GM12878 (cell line): ENCODE measurements at regions not wholly inside any gene's neighbourhood (a gene's known extent, or its start where the extent isn't known, plus 50 kb on each side); places are given as distances from the start of the nearest gene placed in this dataset.

Source experiments
- ATAC-seq: fragments of 200-7000 bp; cut with Tn5 transposase; 3 replicates; pipeline ENCODE4 v1.9.1; 2020; ENCODE audit warnings: mild to moderate bottlenecking, moderate library complexity
- BruUV-seq: library from RNA; stranded (reverse); fragments of 400-500 nt; replicated peaks from 2 replicates; lab custom pipeline; 2021; lab: Mats Ljungman, UMichigan
- CTCF ChIA-PET: fragments of 300-600 bp; sonication (Branson Sonifier 250); formaldehyde crosslinking; extraction: SDS; loops from one replicate; lab custom pipeline; 2021; ENCODE audit warnings: inconsistent platforms; lab: Yijun Ruan, JAX
- POLR2A ChIA-PET: fragments of 350-600 bp; formaldehyde crosslinking; extraction: SDS; loops from one replicate; lab custom pipeline; 2021; ENCODE audit warnings: inconsistent platforms; lab: Charles Lee
- RAD21 ChIA-PET: fragments of 300-600 bp; sonication (Branson Sonifier 250); formaldehyde crosslinking; loops from one replicate; lab custom pipeline; 2023; ENCODE audit warnings: antibody characterized with exemption; ENCODE audit not compliant: unreplicated experiment; lab: Charles Lee
- SMC1A ChIA-PET: fragments of 300-600 bp; sonication (Branson Sonifier 250); formaldehyde crosslinking; loops from one replicate; lab custom pipeline; 2023; ENCODE audit not compliant: unreplicated experiment, uncharacterized antibody; lab: Charles Lee
- DNase-seq: peaks from one replicate; pipeline ENCODE4 v3.0.0-alpha.2; 2011; ENCODE audit warnings: low read depth, low spot score
- FAIRE-seq: peaks from 3 replicates; lab custom pipeline; 2011; peaks lifted over from hg19 to GRCh38; lab: Jason Lieb, UNC
- H2AFZ ChIP-seq: 2 replicates; pipeline ENCODE4 v1.6.0; 2011; ENCODE audit warnings: low read depth, low read length, control low read depth; ENCODE audit not compliant: control insufficient read depth
- H3K27ac ChIP-seq: 2 replicates; pipeline ENCODE4 v1.5.1; 2011; ENCODE audit warnings: control low read depth; ENCODE audit not compliant: control insufficient read depth, insufficient read depth
- H3K27me3 ChIP-seq, 2 experiments: replicated peaks in 1 of 2; 2 replicates each; pipeline versions ENCODE4 v1.6.0 to v1.6.1; 2011; ENCODE audit warnings: low read length in 1 of 2; ENCODE audit not compliant: control insufficient read depth in 2 of 2, insufficient read depth in 2 of 2
- H3K36me3 ChIP-seq, 2 experiments: 2 replicates each; pipeline ENCODE4 v1.5.1; 2011; ENCODE audit warnings: low read length in 1 of 2; ENCODE audit not compliant: control insufficient read depth in 2 of 2, insufficient read depth in 2 of 2
- H3K4me1 ChIP-seq: 2 replicates; pipeline ENCODE4 v1.6.1; 2011; ENCODE audit warnings: mild to moderate bottlenecking, low read length, moderate library complexity, mixed read lengths; ENCODE audit not compliant: control insufficient read depth, insufficient read depth
- H3K4me2 ChIP-seq: 2 replicates; pipeline ENCODE4 v1.6.0; 2011; ENCODE audit warnings: control low read depth; ENCODE audit not compliant: control insufficient read depth, insufficient read depth
- H3K4me3 ChIP-seq: fragments of 200-600 bp; sonication (generic); 2 replicates; pipeline ENCODE4 v1.5.1; 2016
- H3K79me2 ChIP-seq: 2 replicates; pipeline ENCODE4 v1.6.0; 2011; ENCODE audit warnings: low read length; ENCODE audit not compliant: control insufficient read depth, insufficient read depth
- H3K9ac ChIP-seq: 2 replicates; pipeline ENCODE4 v1.8.0; 2011; ENCODE audit warnings: low read length, control low read depth, mixed read lengths; ENCODE audit not compliant: control insufficient read depth, insufficient read depth
- H3K9me3 ChIP-seq: replicated peaks from 3 replicates; pipeline ENCODE4 v1.5.1; 2011; ENCODE audit warnings: mild to moderate bottlenecking, low read length; ENCODE audit not compliant: control insufficient read depth, insufficient read depth
- H4K20me1 ChIP-seq: 2 replicates; pipeline ENCODE4 v1.6.0; 2011; ENCODE audit not compliant: control insufficient read depth, insufficient read depth
- ATF7 ChIP-seq: fragments of 450-650 bp; IDR thresholded peaks from 2 replicates; pipeline ENCODE4 v1.6.1; 2016; ENCODE audit warnings: low read depth, mild to moderate bottlenecking
- BCL11A ChIP-seq: IDR thresholded peaks from 2 replicates; pipeline ENCODE4 v1.6.1; 2011; ENCODE audit warnings: low read depth, low read length
- CHD1 ChIP-seq: IDR thresholded peaks from 2 replicates; pipeline ENCODE4 v1.6.1; 2012; ENCODE audit warnings: low read depth, low read length, improper control_type of control experiment
- CUX1 ChIP-seq: IDR thresholded peaks from 2 replicates; pipeline ENCODE4 v1.6.1; 2012; ENCODE audit warnings: improper control_type of control experiment, low read depth, low read length; ENCODE audit not compliant: insufficient replicate concordance
- IKZF1 ChIP-seq: fragments of 450-650 bp; conservative IDR thresholded peaks from 2 replicates; pipeline ENCODE4 v1.6.1; 2017; ENCODE audit warnings: antibody characterized with exemption, mild to moderate bottlenecking
- MYC ChIP-seq: IDR thresholded peaks from 2 replicates; pipeline ENCODE4 v1.6.1; 2011; ENCODE audit warnings: mild to moderate bottlenecking, low read length, moderate library complexity, inconsistent platforms; ENCODE audit not compliant: insufficient read depth, insufficient replicate concordance, insufficient read length, severe bottlenecking
- POLR2AphosphoS5 ChIP-seq: IDR thresholded peaks from 2 replicates; pipeline ENCODE4 v1.6.1; 2011; ENCODE audit warnings: mild to moderate bottlenecking, low read length, inconsistent platforms
- RBBP5 ChIP-seq: fragments of 200-600 bp; sonication (generic); conservative IDR thresholded peaks from 2 replicates; pipeline ENCODE4 v1.6.1; 2016
- SIX5 ChIP-seq: IDR thresholded peaks from 2 replicates; pipeline ENCODE4 v1.6.1; 2011; ENCODE audit warnings: mild to moderate bottlenecking, low read depth, low read length, moderate library complexity; ENCODE audit not compliant: severe bottlenecking
- TAF1 ChIP-seq: IDR thresholded peaks from 2 replicates; pipeline ENCODE4 v1.6.1; 2011; ENCODE audit warnings: mild to moderate bottlenecking, low read depth, low read length, borderline replicate concordance
- YY1 ChIP-seq: IDR thresholded peaks from 2 replicates; pipeline ENCODE4 v1.6.1; 2011; ENCODE audit warnings: low read depth, mild to moderate bottlenecking, low read length
- ZNF207 ChIP-seq: fragments of 450-650 bp; IDR thresholded peaks from 2 replicates; pipeline ENCODE4 v1.6.1; 2014; ENCODE audit warnings: antibody characterized with exemption, mild to moderate bottlenecking, borderline replicate concordance
- ZZZ3 ChIP-seq: IDR thresholded peaks from 2 replicates; pipeline ENCODE4 v1.6.1; 2011; ENCODE audit warnings: low read depth; ENCODE audit not compliant: control insufficient read depth, insufficient read length
- WGBS: methylation state at CpG from one replicate; pipeline ENCODE4 v1.1.6; 2016; ENCODE audit warnings: low lambda C conversion rate; ENCODE audit not compliant: insufficient replicate concordance, insufficient coverage; ENCODE audit errors: missing lambda C conversion rate; 5-methylcytosine and 5-hydroxymethylcytosine counted together
- in situ Hi-C: fragments of 300-500 bp; cut with MboI; formaldehyde crosslinking; loops from 9 replicates; pipeline ENCODE4 v1.14.3; 2018; ENCODE audit warnings: mixed read lengths
- intact Hi-C: fragments of 100-400 bp; cut with micrococcal nuclease; formaldehyde crosslinking; loops from one replicate; pipeline ENCODE4 v1.14.2; 2022; ENCODE audit not compliant: unreplicated experiment
- TF ChIP-seq, protein P1 (sequence below): fragments of 450-650 bp; IDR thresholded peaks from 2 replicates; pipeline ENCODE4 v1.6.1; 2016; ENCODE audit warnings: mild to moderate bottlenecking

DNA sequence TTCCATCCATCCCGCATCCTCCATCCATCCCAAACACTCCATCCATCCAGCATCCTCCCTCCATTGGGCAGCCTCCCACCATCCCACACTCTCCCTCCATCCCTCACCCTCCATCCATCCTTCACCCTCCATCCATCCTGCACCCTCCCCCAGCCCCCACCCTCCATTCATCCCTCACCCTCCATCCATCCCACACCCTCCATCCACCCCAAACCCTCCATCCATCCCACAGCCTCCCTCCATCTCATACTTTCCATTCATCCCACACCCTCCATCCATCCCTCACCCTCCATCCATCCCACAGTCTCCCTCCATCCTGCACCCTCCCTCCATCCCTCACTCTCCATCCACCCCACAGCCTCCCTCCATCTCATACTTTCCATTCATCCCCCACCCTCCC, 60.4 kb downstream of the FOXI2 start:
- H3K79me2 ChIP-seq, result no peaks in the 10 kb centered on the region
- CTCF ChIA-PET, result no interaction called here
- intact Hi-C loops, result no loop called here

More for the DNA sequence above, 60.4 kb downstream of the FOXI2 start:
- in situ Hi-C loops, result no loop called here
- WGBS, result 80% methylated on average over 1 of the region's 1 CpG
- Histone ChIP-seq H3K4me1 (no peaks in the 10 kb centered on the region), H3K9ac (no peak overlapping the region), H3K27ac (no peak overlapping the region), H2AFZ (no peak overlapping the region), H3K36me3 (no peaks in the 10 kb centered on the region), H3K4me3 (no peak overlapping the region), H3K9me3 (no peaks in the 10 kb centered on the region), H3K27me3 (no peaks in the 10 kb centered on the region), H3K4me2 (no peak overlapping the region)
- ATAC-seq, result no peak
- SMC1A ChIA-PET, result no interaction called here
- DNase-seq, result no peak
- RAD21 ChIA-PET, result no interaction called here
- FAIRE-seq, result peak; percentile 44
- POLR2A ChIA-PET, result no interaction called here
- BruUV-seq, result no TSS peak
- TF ChIP-seq ZNF207 (no peak), ATF7 (no peak), SIX5 (no peak), MYC (no peak), CHD1 (no peak), BCL11A (no peak), CUX1 (no peak), POLR2AphosphoS5 (no peak), TAF1 (no peak), RBBP5 (no peak), YY1 (no peak), IKZF1 (no peak), ZZZ3 (no peak)
- TF ChIP-seq, protein P1, sequence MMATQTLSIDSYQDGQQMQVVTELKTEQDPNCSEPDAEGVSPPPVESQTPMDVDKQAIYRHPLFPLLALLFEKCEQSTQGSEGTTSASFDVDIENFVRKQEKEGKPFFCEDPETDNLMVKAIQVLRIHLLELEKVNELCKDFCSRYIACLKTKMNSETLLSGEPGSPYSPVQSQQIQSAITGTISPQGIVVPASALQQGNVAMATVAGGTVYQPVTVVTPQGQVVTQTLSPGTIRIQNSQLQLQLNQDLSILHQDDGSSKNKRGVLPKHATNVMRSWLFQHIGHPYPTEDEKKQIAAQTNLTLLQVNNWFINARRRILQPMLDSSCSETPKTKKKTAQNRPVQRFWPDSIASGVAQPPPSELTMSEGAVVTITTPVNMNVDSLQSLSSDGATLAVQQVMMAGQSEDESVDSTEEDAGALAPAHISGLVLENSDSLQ, result no peak
- TF ChIP-seq, all 136 proteins: peak for 0
- H4K20me1 ChIP-seq, result no peaks in the 10 kb centered on the region
